Keratinocyte (primary cell): ENCODE measurements at regions not wholly inside any gene's neighbourhood (a gene's known extent, or its start where the extent isn't known, plus 50 kb on each side); places are given as distances from the start of the nearest gene placed in this dataset.

Experiments
- DNase-seq: peaks from one replicate; pipeline ENCODE4 v3.0.0-alpha.2; 2011; ENCODE audit warnings: low read depth, missing footprints, low spot score
- FAIRE-seq: peaks from 2 replicates; lab custom pipeline; 2011; peaks lifted over from hg19 to GRCh38; lab: Jason Lieb, UNC
- H2AFZ ChIP-seq: 2 replicates; pipeline ENCODE4 v1.6.0; 2012; ENCODE audit warnings: low read length, control low read depth, inconsistent platforms; ENCODE audit not compliant: control insufficient read depth
- H3K27ac ChIP-seq: 2 replicates; pipeline ENCODE4 v1.5.1; 2011; ENCODE audit warnings: low read length; ENCODE audit not compliant: control insufficient read depth, insufficient read depth
- H3K27me3 ChIP-seq: 3 replicates; pipeline ENCODE4 v1.6.0; 2011; ENCODE audit warnings: low read length; ENCODE audit not compliant: control insufficient read depth, insufficient read depth; ENCODE audit errors: extremely low read depth
- H3K36me3 ChIP-seq, 2 experiments: 2 replicates in 1 of 2; 3 replicates in 1 of 2; pipeline ENCODE4 v1.5.1; 2011; ENCODE audit warnings: low read length in 2 of 2, mild to moderate bottlenecking in 1 of 2; ENCODE audit not compliant: control insufficient read depth in 2 of 2, insufficient read depth in 2 of 2; ENCODE audit errors: extremely low read depth in 1 of 2
- H3K4me1 ChIP-seq: 3 replicates; pipeline ENCODE4 v1.5.1; 2011; ENCODE audit warnings: low read length; ENCODE audit not compliant: control insufficient read depth, insufficient read depth; ENCODE audit errors: extremely low read depth
- H3K4me2 ChIP-seq: 3 replicates; pipeline ENCODE4 v1.6.0; 2011; ENCODE audit warnings: low read depth, low read length; ENCODE audit not compliant: control insufficient read depth, insufficient read depth; ENCODE audit errors: extremely low read depth
- H3K4me3 ChIP-seq, 3 experiments: fragments of 200-600 bp in 1 of 3; sonication (generic) in 1 of 3; 2 replicates in 2 of 3; 3 replicates in 1 of 3; pipeline ENCODE4 v1.5.1; 2011 to 2016; ENCODE audit warnings: low read length in 3 of 3, mild to moderate bottlenecking in 3 of 3, control low read depth in 2 of 3, inconsistent platforms in 1 of 3, low read depth in 1 of 3, mixed read lengths in 1 of 3, mixed run types in 1 of 3, moderate library complexity in 1 of 3; ENCODE audit not compliant: control insufficient read depth in 2 of 3, insufficient read depth in 2 of 3; ENCODE audit errors: extremely low read depth in 1 of 3
- H3K79me2 ChIP-seq: 2 replicates; pipeline ENCODE4 v1.6.0; 2012; ENCODE audit warnings: low read length; ENCODE audit not compliant: control insufficient read depth, insufficient read depth
- H3K9ac ChIP-seq: 3 replicates; pipeline ENCODE4 v1.6.0; 2011; ENCODE audit warnings: low read length; ENCODE audit not compliant: control insufficient read depth, insufficient read depth; ENCODE audit errors: extremely low read depth
- H3K9me1 ChIP-seq: 3 replicates; pipeline ENCODE4 v1.6.0; 2011; ENCODE audit warnings: low read length; ENCODE audit not compliant: control insufficient read depth, insufficient read depth; ENCODE audit errors: extremely low read depth
- H3K9me3 ChIP-seq: 2 replicates; pipeline ENCODE4 v1.5.1; 2012; ENCODE audit warnings: low read depth, low read length; ENCODE audit not compliant: control insufficient read depth
- H4K20me1 ChIP-seq: 3 replicates; pipeline ENCODE4 v1.6.0; 2011; ENCODE audit warnings: low read length; ENCODE audit not compliant: control insufficient read depth, insufficient read depth; ENCODE audit errors: extremely low read depth
- EZH2 ChIP-seq: IDR thresholded peaks from one replicate; pipeline ENCODE4 v1.6.1; 2012; ENCODE audit warnings: inconsistent platforms, mild to moderate bottlenecking, low read length, moderate library complexity
- dilution Hi-C: fragments of 300-500 bp; cut with MboI; formaldehyde crosslinking; loops from one replicate; pipeline ENCODE4 v1.7.0; 2020; ENCODE audit warnings: low sequenced_read_pairs; ENCODE audit not compliant: extremely low pct_ligation_motif_present
- TF ChIP-seq, protein P1 (sequence below), 3 experiments: IDR thresholded peaks in 1 of 3; conservative IDR thresholded peaks in 1 of 3; optimal IDR thresholded peaks in 1 of 3; 2 replicates in 2 of 3; 3 replicates in 1 of 3; pipeline versions ENCODE3 to v1.5.1; 2011; ENCODE audit warnings: low read length in 3 of 3, mild to moderate bottlenecking in 3 of 3, moderate library complexity in 2 of 3, control low read depth in 1 of 3, inconsistent platforms in 1 of 3; ENCODE audit not compliant: insufficient read depth in 2 of 3; ENCODE audit errors: extremely low read depth in 1 of 3

DNA sequence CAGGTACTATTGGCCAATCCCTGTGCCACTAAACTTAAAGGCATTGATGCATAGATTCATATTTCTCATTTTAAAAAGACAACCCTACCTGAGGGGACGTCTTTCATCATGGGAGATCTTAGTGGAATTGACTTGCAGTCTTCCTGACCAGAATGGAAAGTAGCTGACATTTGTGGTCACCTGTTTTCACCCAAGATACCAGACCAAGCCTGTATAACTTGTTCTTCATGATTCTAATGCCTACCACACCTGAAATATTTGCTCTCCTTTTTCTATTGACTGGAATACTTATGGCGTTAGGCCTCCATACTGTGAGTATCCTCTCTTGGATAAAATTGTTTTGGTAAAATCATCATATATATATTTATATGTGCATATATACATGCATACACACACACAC is 54.7 kb upstream of the XCR1 start:
- Histone ChIP-seq H2AFZ (no peak overlapping the region), H3K27me3 (no peaks in the 10 kb centered on the region), H3K4me1 (peaks cover 28% of the 10 kb centered on the region), H3K4me2 (no peak overlapping the region), H3K9me1 (no peaks in the 10 kb centered on the region), H4K20me1 (no peaks in the 10 kb centered on the region), H3K79me2 (no peaks in the 10 kb centered on the region), H3K9ac (no peak overlapping the region), H3K4me3 (no peak overlapping the region), H3K36me3 (no peaks in the 10 kb centered on the region), H3K27ac (no peak overlapping the region), H3K9me3 (no peaks in the 10 kb centered on the region)
- no peak for TF ChIP-seq EZH2
- TF ChIP-seq, protein P1, sequence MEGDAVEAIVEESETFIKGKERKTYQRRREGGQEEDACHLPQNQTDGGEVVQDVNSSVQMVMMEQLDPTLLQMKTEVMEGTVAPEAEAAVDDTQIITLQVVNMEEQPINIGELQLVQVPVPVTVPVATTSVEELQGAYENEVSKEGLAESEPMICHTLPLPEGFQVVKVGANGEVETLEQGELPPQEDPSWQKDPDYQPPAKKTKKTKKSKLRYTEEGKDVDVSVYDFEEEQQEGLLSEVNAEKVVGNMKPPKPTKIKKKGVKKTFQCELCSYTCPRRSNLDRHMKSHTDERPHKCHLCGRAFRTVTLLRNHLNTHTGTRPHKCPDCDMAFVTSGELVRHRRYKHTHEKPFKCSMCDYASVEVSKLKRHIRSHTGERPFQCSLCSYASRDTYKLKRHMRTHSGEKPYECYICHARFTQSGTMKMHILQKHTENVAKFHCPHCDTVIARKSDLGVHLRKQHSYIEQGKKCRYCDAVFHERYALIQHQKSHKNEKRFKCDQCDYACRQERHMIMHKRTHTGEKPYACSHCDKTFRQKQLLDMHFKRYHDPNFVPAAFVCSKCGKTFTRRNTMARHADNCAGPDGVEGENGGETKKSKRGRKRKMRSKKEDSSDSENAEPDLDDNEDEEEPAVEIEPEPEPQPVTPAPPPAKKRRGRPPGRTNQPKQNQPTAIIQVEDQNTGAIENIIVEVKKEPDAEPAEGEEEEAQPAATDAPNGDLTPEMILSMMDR (optimal IDR thresholded peaks at IDR 0.05 in 1 of 3, IDR thresholded peaks at IDR 0.05 in 1 of 3, conservative IDR thresholded peaks at IDR 0.05 in 1 of 3; ENCODE audit: extremely low read depth in 1 of 3, insufficient read depth in 2 of 3, low read length in 3 of 3) = no peak
- DNase-seq = no peak
- no peak for FAIRE-seq
- dilution Hi-C loops = no loop called here

DNA sequence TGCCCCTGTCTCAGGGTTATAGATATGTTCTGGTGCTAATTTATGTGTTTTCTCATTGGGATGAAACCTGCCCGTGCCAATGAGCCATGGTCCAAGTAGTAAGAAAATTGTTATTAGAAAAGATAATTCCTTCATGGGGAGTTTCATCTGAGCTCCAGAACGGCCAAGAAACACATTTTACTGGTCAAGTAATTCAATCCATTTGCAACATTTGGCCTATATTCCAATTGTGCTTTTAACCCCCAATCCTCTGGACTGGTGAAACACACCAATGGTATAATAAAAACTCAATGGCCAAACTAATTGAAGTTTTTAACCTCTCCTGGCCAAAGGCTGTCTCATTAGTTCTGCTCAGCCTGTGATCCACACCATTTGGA is 53.7 kb upstream of the XCR1 start:
- Histone ChIP-seq H3K4me1 (peaks cover 28% of the 10 kb centered on the region), H3K4me2 (no peak overlapping the region), H4K20me1 (no peaks in the 10 kb centered on the region), H3K9me1 (no peaks in the 10 kb centered on the region), H3K27me3 (no peaks in the 10 kb centered on the region), H2AFZ (no peak overlapping the region), H3K9ac (no peak overlapping the region), H3K4me3 (no peak overlapping the region), H3K27ac (no peak overlapping the region), H3K79me2 (no peaks in the 10 kb centered on the region), H3K36me3 (no peaks in the 10 kb centered on the region), H3K9me3 (no peaks in the 10 kb centered on the region)
- TF ChIP-seq, protein P1 (optimal IDR thresholded peaks at IDR 0.05 in 1 of 3, IDR thresholded peaks at IDR 0.05 in 1 of 3, conservative IDR thresholded peaks at IDR 0.05 in 1 of 3; ENCODE audit: extremely low read depth in 1 of 3, insufficient read depth in 2 of 3, low read length in 3 of 3) = no peak
- no peak for TF ChIP-seq EZH2
- dilution Hi-C loops = no loop called here
- FAIRE-seq (no peak), DNase-seq (no peak)
